ENCODE measurements at regions not wholly inside any gene's neighbourhood (a gene's known extent, or its start where the extent isn't known, plus 50 kb on each side); places are given as distances from the start of the nearest gene placed in this dataset.

GRCh38 chr17:70238228-70238627 is 68.9 kb downstream of the KCNJ2 start:
- no TSS peak for BruUV-seq (replicated peaks)
- Histone ChIP-seq H3K27me3 (replicated peaks; ENCODE audit: insufficient read depth, low read depth, low read length, poor library complexity) (peaks cover 11% of the 10 kb centered on the region), H3K4me3 (ENCODE audit: low read depth, low read length, poor library complexity, severe bottlenecking) (no peak overlapping the region), H3K36me3 (ENCODE audit: insufficient read depth, low read length, poor library complexity, severe bottlenecking) (no peaks in the 10 kb centered on the region), H3K4me1 (ENCODE audit: insufficient read depth, low read length, poor library complexity, severe bottlenecking) (no peaks in the 10 kb centered on the region), H3K27ac (ENCODE audit: low read depth, low read length, poor library complexity, severe bottlenecking) (no peak overlapping the region), H3K9me3 (ENCODE audit: low read depth, low read length, poor library complexity, severe bottlenecking) (no peaks in the 10 kb centered on the region)
- DNase-seq (ENCODE audit: low spot score) = no peak
- TF ChIP-seq EZH2 (IDR thresholded peaks at IDR 0.05; ENCODE audit: borderline replicate concordance, low read depth, low read length, poor library complexity, severe bottlenecking) (no peak), CTCF (conservative IDR thresholded peaks at IDR 0.05; ENCODE audit: low read depth, low read length) (no peak)
- CTCF ChIA-PET = no interaction called here
- intact Hi-C loops (cut with micrococcal nuclease; ENCODE audit: unreplicated experiment) = no loop called here
- POLR2A ChIA-PET (ENCODE audit: low non-redundant PET) = no interaction called here

DNA sequence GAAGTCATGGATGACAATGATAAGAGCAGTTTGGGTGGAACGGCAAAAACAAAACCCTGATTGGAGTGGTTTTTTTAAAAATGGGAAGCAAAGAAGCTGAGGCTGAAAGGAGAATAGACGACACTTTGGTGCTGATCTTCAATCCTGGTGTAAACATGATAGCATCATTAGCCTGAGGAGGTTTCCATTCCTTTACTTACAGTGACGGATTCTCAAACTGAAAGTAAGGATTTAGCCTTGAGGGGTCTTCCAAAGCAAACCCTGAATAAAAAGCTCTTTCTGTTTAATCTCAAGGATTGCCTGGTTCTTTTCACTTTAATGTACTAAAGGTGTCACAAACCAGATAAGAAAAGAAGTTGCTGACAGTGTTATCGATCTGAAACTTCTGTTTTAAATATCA is 69.3 kb downstream of the KCNJ2 start:
- BruUV-seq (replicated peaks) = no TSS peak
- no peak for DNase-seq (ENCODE audit: low spot score)

DNA sequence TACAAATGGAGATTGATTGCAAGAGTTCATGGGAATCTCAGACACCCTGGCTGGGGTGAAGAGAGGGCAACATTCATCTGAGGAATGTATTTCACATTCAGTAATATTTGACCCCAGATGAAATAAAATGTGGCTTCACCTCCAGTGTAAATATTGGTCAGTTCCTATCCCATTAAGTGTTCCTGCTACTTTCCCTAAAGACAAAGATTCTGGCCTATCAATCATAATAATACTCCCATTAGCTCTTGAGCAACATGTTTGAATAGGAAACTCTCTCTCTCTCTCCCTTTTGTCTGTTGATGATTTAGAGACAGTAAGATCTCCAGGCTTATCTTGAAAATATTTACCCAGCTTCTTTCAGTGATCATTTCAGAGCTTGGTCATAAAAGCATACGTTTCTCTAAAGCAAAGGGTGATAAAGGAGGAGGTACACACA is 70.1 kb downstream of the KCNJ2 start:
- intact Hi-C loops (cut with micrococcal nuclease; ENCODE audit: unreplicated experiment) = no loop called here
- Histone ChIP-seq H3K27ac (ENCODE audit: low read depth, low read length, poor library complexity, severe bottlenecking) (no peak overlapping the region), H3K9me3 (ENCODE audit: low read depth, low read length, poor library complexity, severe bottlenecking) (no peaks in the 10 kb centered on the region), H3K4me3 (ENCODE audit: low read depth, low read length, poor library complexity, severe bottlenecking) (no peak overlapping the region), H3K36me3 (ENCODE audit: insufficient read depth, low read length, poor library complexity, severe bottlenecking) (no peaks in the 10 kb centered on the region), H3K27me3 (replicated peaks; ENCODE audit: insufficient read depth, low read depth, low read length, poor library complexity) (peaks cover 18% of the 10 kb centered on the region), H3K4me1 (ENCODE audit: insufficient read depth, low read length, poor library complexity, severe bottlenecking) (no peaks in the 10 kb centered on the region)
- no peak for TF ChIP-seq CTCF (conservative IDR thresholded peaks at IDR 0.05; ENCODE audit: low read depth, low read length)
- TF ChIP-seq EZH2 (IDR thresholded peaks at IDR 0.05; ENCODE audit: borderline replicate concordance, low read depth, low read length, poor library complexity, severe bottlenecking) = no peak
- no TSS peak for BruUV-seq (replicated peaks)
- no peak for DNase-seq (ENCODE audit: low spot score)
- ChIA-PET POLR2A (ENCODE audit: low non-redundant PET) (no interaction called here), CTCF (no interaction called here)

More for the DNA sequence above, 69.3 kb downstream of the KCNJ2 start:
- ChIA-PET POLR2A (ENCODE audit: low non-redundant PET) (no interaction called here), CTCF (no interaction called here)
- H3K9me3 ChIP-seq (ENCODE audit: low read depth, low read length, poor library complexity, severe bottlenecking) = no peaks in the 10 kb centered on the region
- H3K4me1 ChIP-seq (ENCODE audit: insufficient read depth, low read length, poor library complexity, severe bottlenecking) = no peaks in the 10 kb centered on the region
- H3K27ac ChIP-seq (ENCODE audit: low read depth, low read length, poor library complexity, severe bottlenecking) = no peak overlapping the region
- no peaks in the 10 kb centered on the region for H3K36me3 ChIP-seq (ENCODE audit: insufficient read depth, low read length, poor library complexity, severe bottlenecking)
- no peak overlapping the region for H3K4me3 ChIP-seq (ENCODE audit: low read depth, low read length, poor library complexity, severe bottlenecking)
- H3K27me3 ChIP-seq (replicated peaks; ENCODE audit: insufficient read depth, low read depth, low read length, poor library complexity) = peaks cover 11% of the 10 kb centered on the region
- no peak for TF ChIP-seq CTCF (conservative IDR thresholded peaks at IDR 0.05; ENCODE audit: low read depth, low read length)
- TF ChIP-seq EZH2 (IDR thresholded peaks at IDR 0.05; ENCODE audit: borderline replicate concordance, low read depth, low read length, poor library complexity, severe bottlenecking) = no peak
- intact Hi-C loops (cut with micrococcal nuclease; ENCODE audit: unreplicated experiment) = no loop called here
